HepG2 (cell line): ENCODE measurements at regions not wholly inside any gene's neighbourhood (a gene's known extent, or its start where the extent isn't known, plus 50 kb on each side); places are given as distances from the start of the nearest gene placed in this dataset.

Source experiments
- IRF1 ChIP-seq: sonication (generic); formaldehyde crosslinking; IDR thresholded peaks from 2 replicates; pipeline ENCODE4 v1.4.0; 2020; ENCODE audit warnings: low read depth, mild to moderate bottlenecking, missing genetic modification reagents
- JUND ChIP-seq: sonication (generic); formaldehyde crosslinking; IDR thresholded peaks from 2 replicates; pipeline ENCODE4 v1.8.0; 2022; ENCODE audit warnings: mild to moderate bottlenecking, missing genetic modification reagents
- SRY ChIP-seq: sonication (generic); formaldehyde crosslinking; IDR thresholded peaks from 2 replicates; pipeline ENCODE4 v1.8.0; 2022; ENCODE audit warnings: mild to moderate bottlenecking, missing genetic modification reagents
- TFAP4 ChIP-seq: sonication (generic); IDR thresholded peaks from 2 replicates; pipeline ENCODE4 v1.6.1; 2016; ENCODE audit warnings: low read depth, borderline replicate concordance
- TF ChIP-seq, protein P1 (sequence below): sonication (generic); formaldehyde crosslinking; IDR thresholded peaks from 2 replicates; pipeline ENCODE4 v1.4.0; 2020; ENCODE audit warnings: missing genetic modification reagents
- TF ChIP-seq, protein P2 (sequence below): sonication (generic); formaldehyde crosslinking; IDR thresholded peaks from 2 replicates; pipeline ENCODE4 v1.4.0; 2020; ENCODE audit warnings: missing genetic modification reagents
- TF ChIP-seq, protein P3 (sequence below): IDR thresholded peaks from 2 replicates; pipeline ENCODE4 v1.6.1; 2016; ENCODE audit warnings: missing genetic modification reagents, missing compliant biosample characterization

- TF ChIP-seq SRY (no peak), JUND (no peak), TFAP4 (no peak), IRF1 (CRISPR knock-in tag) (no peak)
- TF ChIP-seq, protein P1, sequence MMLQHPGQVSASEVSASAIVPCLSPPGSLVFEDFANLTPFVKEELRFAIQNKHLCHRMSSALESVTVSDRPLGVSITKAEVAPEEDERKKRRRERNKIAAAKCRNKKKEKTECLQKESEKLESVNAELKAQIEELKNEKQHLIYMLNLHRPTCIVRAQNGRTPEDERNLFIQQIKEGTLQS (CRISPR knock-in tag), result no peak
- TF ChIP-seq, protein P2, sequence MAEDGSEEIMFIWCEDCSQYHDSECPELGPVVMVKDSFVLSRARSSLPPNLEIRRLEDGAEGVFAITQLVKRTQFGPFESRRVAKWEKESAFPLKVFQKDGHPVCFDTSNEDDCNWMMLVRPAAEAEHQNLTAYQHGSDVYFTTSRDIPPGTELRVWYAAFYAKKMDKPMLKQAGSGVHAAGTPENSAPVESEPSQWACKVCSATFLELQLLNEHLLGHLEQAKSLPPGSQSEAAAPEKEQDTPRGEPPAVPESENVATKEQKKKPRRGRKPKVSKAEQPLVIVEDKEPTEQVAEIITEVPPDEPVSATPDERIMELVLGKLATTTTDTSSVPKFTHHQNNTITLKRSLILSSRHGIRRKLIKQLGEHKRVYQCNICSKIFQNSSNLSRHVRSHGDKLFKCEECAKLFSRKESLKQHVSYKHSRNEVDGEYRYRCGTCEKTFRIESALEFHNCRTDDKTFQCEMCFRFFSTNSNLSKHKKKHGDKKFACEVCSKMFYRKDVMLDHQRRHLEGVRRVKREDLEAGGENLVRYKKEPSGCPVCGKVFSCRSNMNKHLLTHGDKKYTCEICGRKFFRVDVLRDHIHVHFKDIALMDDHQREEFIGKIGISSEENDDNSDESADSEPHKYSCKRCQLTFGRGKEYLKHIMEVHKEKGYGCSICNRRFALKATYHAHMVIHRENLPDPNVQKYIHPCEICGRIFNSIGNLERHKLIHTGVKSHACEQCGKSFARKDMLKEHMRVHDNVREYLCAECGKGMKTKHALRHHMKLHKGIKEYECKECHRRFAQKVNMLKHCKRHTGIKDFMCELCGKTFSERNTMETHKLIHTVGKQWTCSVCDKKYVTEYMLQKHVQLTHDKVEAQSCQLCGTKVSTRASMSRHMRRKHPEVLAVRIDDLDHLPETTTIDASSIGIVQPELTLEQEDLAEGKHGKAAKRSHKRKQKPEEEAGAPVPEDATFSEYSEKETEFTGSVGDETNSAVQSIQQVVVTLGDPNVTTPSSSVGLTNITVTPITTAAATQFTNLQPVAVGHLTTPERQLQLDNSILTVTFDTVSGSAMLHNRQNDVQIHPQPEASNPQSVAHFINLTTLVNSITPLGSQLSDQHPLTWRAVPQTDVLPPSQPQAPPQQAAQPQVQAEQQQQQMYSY (CRISPR knock-in tag), result no peak
- TF ChIP-seq, protein P3, sequence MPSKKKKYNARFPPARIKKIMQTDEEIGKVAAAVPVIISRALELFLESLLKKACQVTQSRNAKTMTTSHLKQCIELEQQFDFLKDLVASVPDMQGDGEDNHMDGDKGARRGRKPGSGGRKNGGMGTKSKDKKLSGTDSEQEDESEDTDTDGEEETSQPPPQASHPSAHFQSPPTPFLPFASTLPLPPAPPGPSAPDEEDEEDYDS (CRISPR knock-in tag), result no peak
These were observed 255.3 kb downstream of the VAPA start for GRCh38 chr18:10169064-10169562.
